ENCODE measurements at regions not wholly inside any gene's neighbourhood (a gene's known extent, or its start where the extent isn't known, plus 50 kb on each side); places are given as distances from the start of the nearest gene placed in this dataset.

DNA sequence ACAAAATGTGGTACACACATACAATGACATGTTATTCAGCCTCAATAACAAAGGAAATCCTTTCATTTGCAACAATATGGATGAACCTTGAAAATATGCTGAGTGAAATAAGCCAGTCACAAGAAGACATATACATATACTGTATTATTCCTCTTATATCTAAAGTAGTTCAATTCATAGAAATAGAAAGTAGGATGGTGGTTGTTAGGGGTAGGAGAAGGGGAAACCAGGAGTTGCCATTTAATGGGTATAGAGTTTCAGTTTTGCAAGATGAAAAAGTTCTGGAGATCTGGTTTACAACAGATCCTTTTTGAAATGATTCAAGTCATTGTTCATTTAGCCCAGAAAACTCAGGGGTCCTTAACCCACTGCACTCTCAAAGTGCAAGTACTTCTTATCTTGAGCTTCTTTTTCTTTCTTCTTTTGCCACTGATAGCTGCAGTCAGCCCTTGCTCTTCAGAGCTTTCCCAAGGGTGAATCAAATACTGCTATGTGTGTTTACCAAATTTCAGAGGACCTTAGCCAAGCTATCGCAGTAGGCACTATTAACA lies 208.0 kb upstream of the EOMES start:
- Histone ChIP-seq H3K4me3 (no peak overlapping the region), H3K27me3 (ENCODE audit: control insufficient read depth in 3 of 3, insufficient read depth in 3 of 3, low read length in 2 of 3) (no peaks in the 10 kb centered on the region), H3K9ac (ENCODE audit: insufficient read depth in 1 of 2, low read length in 2 of 2) (no peak overlapping the region), H3K36me3 (ENCODE audit: control insufficient read depth in 4 of 4, insufficient read depth in 4 of 4, low read length in 4 of 4) (no peaks in the 10 kb centered on the region), H3K4me1 (ENCODE audit: control insufficient read depth in 5 of 5, insufficient read depth in 5 of 5, low read length in 5 of 5) (no peaks in the 10 kb centered on the region), H3K27ac (ENCODE audit: low read depth in 1 of 2, low read length in 1 of 2) (no peak overlapping the region), H3K9me3 (ENCODE audit: control insufficient read depth in 4 of 4, insufficient read depth in 3 of 4, low read length in 3 of 4) (no peaks in the 10 kb centered on the region)
- ATAC-seq (ENCODE audit: insufficient read depth, low FRiP score) (no peak), DNase-seq (no peak)
- 65 to 82% methylated on average over 1 of the region's 1 CpG for WGBS, 2 donors
- TF ChIP-seq, protein P1, sequence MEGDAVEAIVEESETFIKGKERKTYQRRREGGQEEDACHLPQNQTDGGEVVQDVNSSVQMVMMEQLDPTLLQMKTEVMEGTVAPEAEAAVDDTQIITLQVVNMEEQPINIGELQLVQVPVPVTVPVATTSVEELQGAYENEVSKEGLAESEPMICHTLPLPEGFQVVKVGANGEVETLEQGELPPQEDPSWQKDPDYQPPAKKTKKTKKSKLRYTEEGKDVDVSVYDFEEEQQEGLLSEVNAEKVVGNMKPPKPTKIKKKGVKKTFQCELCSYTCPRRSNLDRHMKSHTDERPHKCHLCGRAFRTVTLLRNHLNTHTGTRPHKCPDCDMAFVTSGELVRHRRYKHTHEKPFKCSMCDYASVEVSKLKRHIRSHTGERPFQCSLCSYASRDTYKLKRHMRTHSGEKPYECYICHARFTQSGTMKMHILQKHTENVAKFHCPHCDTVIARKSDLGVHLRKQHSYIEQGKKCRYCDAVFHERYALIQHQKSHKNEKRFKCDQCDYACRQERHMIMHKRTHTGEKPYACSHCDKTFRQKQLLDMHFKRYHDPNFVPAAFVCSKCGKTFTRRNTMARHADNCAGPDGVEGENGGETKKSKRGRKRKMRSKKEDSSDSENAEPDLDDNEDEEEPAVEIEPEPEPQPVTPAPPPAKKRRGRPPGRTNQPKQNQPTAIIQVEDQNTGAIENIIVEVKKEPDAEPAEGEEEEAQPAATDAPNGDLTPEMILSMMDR (IDR thresholded peaks at IDR 0.05; ENCODE audit: control extremely low read depth, extremely low read depth): no peak

DNA sequence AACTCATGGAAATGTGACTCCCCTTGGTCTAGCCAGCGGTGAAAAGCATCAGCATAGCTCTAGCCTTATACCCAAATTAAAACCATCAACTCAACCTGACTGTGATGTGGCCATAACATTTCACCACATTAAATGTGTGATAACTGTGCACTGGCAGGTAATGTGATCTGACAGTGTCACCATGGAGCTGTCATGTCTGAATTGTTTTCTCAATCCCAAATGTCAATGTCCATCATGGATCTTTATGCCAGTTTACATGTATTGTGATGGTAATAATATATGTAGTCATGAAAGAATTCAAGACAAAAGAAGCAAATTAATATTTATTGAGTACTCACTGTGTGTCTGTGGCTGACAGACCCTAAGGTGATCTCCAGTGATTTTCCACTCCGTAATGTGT lies 213.4 kb upstream of the EOMES start:
- H3K9me3 ChIP-seq (ENCODE audit: control insufficient read depth in 4 of 4, insufficient read depth in 3 of 4, low read length in 3 of 4): no peaks in the 10 kb centered on the region

DNA sequence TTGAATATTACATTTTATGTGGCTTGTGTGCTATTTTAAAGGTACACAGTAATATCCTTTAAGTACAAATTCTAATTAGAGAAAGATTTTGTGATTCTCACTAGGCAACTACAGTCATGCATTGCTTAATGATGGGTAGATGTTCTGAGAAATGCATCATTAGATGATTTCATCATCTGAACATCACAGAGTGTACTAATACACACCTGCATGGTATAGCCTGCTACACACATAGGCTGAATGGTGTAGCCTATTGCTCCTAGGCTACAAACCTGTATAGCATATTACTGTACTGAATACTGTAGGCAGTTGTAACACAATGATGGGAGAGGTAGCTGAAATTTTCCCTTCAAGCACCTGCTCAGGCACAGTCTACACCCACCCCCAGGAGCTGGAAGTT lies 217.4 kb upstream of the EOMES start:
- DNase-seq (no peak), ATAC-seq (ENCODE audit: insufficient read depth, low FRiP score) (no peak)
- Histone ChIP-seq H3K27me3 (ENCODE audit: control insufficient read depth in 3 of 3, insufficient read depth in 3 of 3, low read length in 2 of 3) (no peaks in the 10 kb centered on the region), H3K9ac (ENCODE audit: insufficient read depth in 1 of 2, low read length in 2 of 2) (no peak overlapping the region), H3K4me3 (no peak overlapping the region), H3K36me3 (ENCODE audit: control insufficient read depth in 4 of 4, insufficient read depth in 4 of 4, low read length in 4 of 4) (no peaks in the 10 kb centered on the region), H3K9me3 (ENCODE audit: control insufficient read depth in 4 of 4, insufficient read depth in 3 of 4, low read length in 3 of 4) (no peaks in the 10 kb centered on the region), H3K27ac (ENCODE audit: low read depth in 1 of 2, low read length in 1 of 2) (no peak overlapping the region), H3K4me1 (ENCODE audit: control insufficient read depth in 5 of 5, insufficient read depth in 5 of 5, low read length in 5 of 5) (no peaks in the 10 kb centered on the region)
- TF ChIP-seq, protein P1 (IDR thresholded peaks at IDR 0.05; ENCODE audit: control extremely low read depth, extremely low read depth): no peak

More for the DNA sequence above, 213.4 kb upstream of the EOMES start:
- no peak for DNase-seq
- WGBS, 2 donors: 95 to 97% methylated on average over 2 of the region's 2 CpGs
- Histone ChIP-seq H3K4me1 (ENCODE audit: control insufficient read depth in 5 of 5, insufficient read depth in 5 of 5, low read length in 5 of 5) (no peaks in the 10 kb centered on the region), H3K9ac (ENCODE audit: insufficient read depth in 1 of 2, low read length in 2 of 2) (no peak overlapping the region), H3K36me3 (ENCODE audit: control insufficient read depth in 4 of 4, insufficient read depth in 4 of 4, low read length in 4 of 4) (no peaks in the 10 kb centered on the region), H3K27ac (ENCODE audit: low read depth in 1 of 2, low read length in 1 of 2) (no peak overlapping the region), H3K27me3 (ENCODE audit: control insufficient read depth in 3 of 3, insufficient read depth in 3 of 3, low read length in 2 of 3) (no peaks in the 10 kb centered on the region), H3K4me3 (no peak overlapping the region)
- TF ChIP-seq, protein P1 (IDR thresholded peaks at IDR 0.05; ENCODE audit: control extremely low read depth, extremely low read depth): no peak
- no peak for ATAC-seq (ENCODE audit: insufficient read depth, low FRiP score)

DNA sequence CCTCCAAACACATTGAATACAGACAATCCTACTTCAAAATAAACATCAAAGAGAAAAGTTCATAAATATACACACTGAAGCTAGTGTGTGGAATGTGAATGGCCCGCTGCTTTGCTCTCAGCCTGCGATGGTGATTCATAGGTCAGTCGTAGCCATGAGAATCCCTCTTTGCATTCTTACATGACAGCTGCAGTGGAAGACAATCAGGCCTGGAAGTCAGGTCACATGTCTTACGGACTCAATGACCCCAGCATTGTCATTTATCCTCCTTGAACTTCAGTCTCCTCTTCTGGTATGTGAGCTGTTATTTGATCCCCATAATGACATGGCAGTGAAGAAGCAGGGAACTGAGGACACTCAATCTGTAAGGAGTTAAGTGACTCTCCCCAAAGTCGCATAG lies 217.8 kb upstream of the EOMES start:
- no peaks in the 10 kb centered on the region for H3K36me3 ChIP-seq (ENCODE audit: control insufficient read depth in 4 of 4, insufficient read depth in 4 of 4, low read length in 4 of 4)
- ATAC-seq (ENCODE audit: insufficient read depth, low FRiP score) (no peak), DNase-seq (no peak)
- TF ChIP-seq, protein P1 (IDR thresholded peaks at IDR 0.05; ENCODE audit: control extremely low read depth, extremely low read depth): no peak
- no peak overlapping the region for H3K27ac ChIP-seq (ENCODE audit: low read depth in 1 of 2, low read length in 1 of 2)
- H3K9me3 ChIP-seq (ENCODE audit: control insufficient read depth in 4 of 4, insufficient read depth in 3 of 4, low read length in 3 of 4): no peaks in the 10 kb centered on the region
- 58 to 71% methylated on average over 5 of the region's 5 CpGs for WGBS, 2 donors
- no peak overlapping the region for H3K4me3 ChIP-seq
- H3K9ac ChIP-seq (ENCODE audit: insufficient read depth in 1 of 2, low read length in 2 of 2): no peak overlapping the region
- H3K4me1 ChIP-seq (ENCODE audit: control insufficient read depth in 5 of 5, insufficient read depth in 5 of 5, low read length in 5 of 5): no peaks in the 10 kb centered on the region
- no peaks in the 10 kb centered on the region for H3K27me3 ChIP-seq (ENCODE audit: control insufficient read depth in 3 of 3, insufficient read depth in 3 of 3, low read length in 2 of 3)

All from lung (tissue), 11 donors.